Spleen (tissue), 7 donors: ENCODE measurements at regions not wholly inside any gene's neighbourhood (a gene's known extent, or its start where the extent isn't known, plus 50 kb on each side); places are given as distances from the start of the nearest gene placed in this dataset.

Experiments
- POLR2A ChIP-seq, 3 donors: fragments of 450-650 bp; IDR thresholded peaks; one replicate each; pipeline ENCODE4 v1.5.1; 2017; ENCODE audit warnings: antibody characterized with exemption in 3 of 3, mild to moderate bottlenecking in 1 of 3
- POLR2AphosphoS5 ChIP-seq, 3 donors: sonication (generic); formaldehyde crosslinking; IDR thresholded peaks; one replicate each; pipeline ENCODE4 v1.5.1; 2017; ENCODE audit warnings: antibody characterized with exemption in 3 of 3
- TF ChIP-seq, protein P1 (sequence below), 11 experiments: fragments of 200-600 bp in 7 of 11; fragments of 450-650 bp in 4 of 11; sonication (generic) in 4 of 11; IDR thresholded peaks in 8 of 11; conservative IDR thresholded peaks in 3 of 11; 1 replicate in 7 of 11; 2 replicates in 4 of 11; pipeline versions ENCODE4 v1.4.0 to v1.8.0; 2016 to 2021; ENCODE audit warnings: antibody characterized with exemption in 11 of 11, inconsistent platforms in 4 of 11, mild to moderate bottlenecking in 1 of 11
- donor health status: DM: no; HTN: no; CAD: no; lungs with moderate emphysema.
- donor health status: DM: no; HTN: no; CAD: no.
- donor health status: DM: no; HTN: no; CAD: no.

GRCh38 chr4:187827631-187828030 is 167.9 kb upstream of the ZFP42 start:
- TF ChIP-seq POLR2A (IDR thresholded peaks at IDR 0.05) (no peak), POLR2AphosphoS5 (IDR thresholded peaks at IDR 0.05) (no peak)
- TF ChIP-seq, protein P1, sequence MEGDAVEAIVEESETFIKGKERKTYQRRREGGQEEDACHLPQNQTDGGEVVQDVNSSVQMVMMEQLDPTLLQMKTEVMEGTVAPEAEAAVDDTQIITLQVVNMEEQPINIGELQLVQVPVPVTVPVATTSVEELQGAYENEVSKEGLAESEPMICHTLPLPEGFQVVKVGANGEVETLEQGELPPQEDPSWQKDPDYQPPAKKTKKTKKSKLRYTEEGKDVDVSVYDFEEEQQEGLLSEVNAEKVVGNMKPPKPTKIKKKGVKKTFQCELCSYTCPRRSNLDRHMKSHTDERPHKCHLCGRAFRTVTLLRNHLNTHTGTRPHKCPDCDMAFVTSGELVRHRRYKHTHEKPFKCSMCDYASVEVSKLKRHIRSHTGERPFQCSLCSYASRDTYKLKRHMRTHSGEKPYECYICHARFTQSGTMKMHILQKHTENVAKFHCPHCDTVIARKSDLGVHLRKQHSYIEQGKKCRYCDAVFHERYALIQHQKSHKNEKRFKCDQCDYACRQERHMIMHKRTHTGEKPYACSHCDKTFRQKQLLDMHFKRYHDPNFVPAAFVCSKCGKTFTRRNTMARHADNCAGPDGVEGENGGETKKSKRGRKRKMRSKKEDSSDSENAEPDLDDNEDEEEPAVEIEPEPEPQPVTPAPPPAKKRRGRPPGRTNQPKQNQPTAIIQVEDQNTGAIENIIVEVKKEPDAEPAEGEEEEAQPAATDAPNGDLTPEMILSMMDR (IDR thresholded peaks at IDR 0.05 in 8 of 11, conservative IDR thresholded peaks at IDR 0.05 in 3 of 11): no peak
